ENCODE measurements at regions not wholly inside any gene's neighbourhood (a gene's known extent, or its start where the extent isn't known, plus 50 kb on each side); places are given as distances from the start of the nearest gene placed in this dataset.

- no peak for TF ChIP-seq EP300 (IDR thresholded peaks at IDR 0.05; ENCODE audit: low read depth in 2 of 2, low read length in 2 of 2)
- no peak for TF ChIP-seq EP300 (CRISPR knock-in tag; IDR thresholded peaks at IDR 0.05; ENCODE audit: borderline replicate concordance)
- TF ChIP-seq REST (IDR thresholded peaks at IDR 0.05; ENCODE audit: borderline replicate concordance in 1 of 2, low read depth in 1 of 2, low read length in 2 of 2), result no peak
- TF ChIP-seq KAT2B (IDR thresholded peaks at IDR 0.05; ENCODE audit: borderline replicate concordance, low read depth, low read length), result no peak
- no peak for TF ChIP-seq FOXK2 (IDR thresholded peaks at IDR 0.05)
Observed at GRCh38 chrX:150150076-150150779, 211.9 kb upstream of the EOLA2 start.

Data from HepG2 (cell line).